ENCODE measurements at regions not wholly inside any gene's neighbourhood (a gene's known extent, or its start where the extent isn't known, plus 50 kb on each side); places are given as distances from the start of the nearest gene placed in this dataset.
A peak's percentile ranks its signal among the peaks of the same experiment; 100 is the strongest.

DNA sequence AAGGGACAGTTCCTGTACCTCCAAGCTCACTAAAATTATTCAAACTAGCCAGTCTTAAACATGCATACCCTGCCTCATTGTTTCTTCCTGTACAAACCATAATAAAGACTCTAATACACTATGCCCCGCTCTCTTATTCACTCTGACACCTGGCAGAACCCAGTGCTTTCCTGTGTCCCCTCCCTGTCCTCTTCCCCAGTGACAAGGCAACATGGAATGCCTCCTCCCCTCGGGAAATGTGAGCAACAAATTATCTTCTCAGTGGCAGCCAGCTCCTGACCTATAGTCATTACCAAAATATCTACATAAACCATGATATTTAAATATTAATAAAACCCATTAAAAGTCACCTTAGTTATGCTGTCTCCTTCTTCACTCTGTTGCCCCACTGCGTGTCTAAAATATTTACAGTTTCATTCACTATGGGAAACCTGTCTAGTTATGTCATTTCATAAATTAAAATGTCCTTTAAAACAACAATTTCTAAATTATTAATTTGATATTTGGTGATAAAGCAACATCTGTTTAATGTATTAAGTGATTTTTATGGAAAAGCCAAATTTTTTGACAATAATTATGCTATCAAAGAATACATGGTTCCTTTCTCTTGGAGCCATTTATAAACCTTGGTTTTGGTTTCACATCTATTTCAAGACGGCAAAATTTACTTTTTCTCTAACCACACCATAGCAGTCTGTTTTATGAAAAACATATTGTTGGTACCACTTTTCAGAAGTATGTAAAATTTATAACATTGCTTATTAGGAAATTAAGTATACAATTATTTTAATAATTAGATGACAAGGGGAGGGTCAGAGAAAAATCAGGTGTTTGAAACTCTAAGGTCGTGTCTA lies 1355.2 kb downstream of the XPNPEP1 start:
- Histone ChIP-seq H3K4me3 (no peak overlapping the region), H3K9me2 (ENCODE audit: insufficient read depth) (no peaks in the 10 kb centered on the region), H3K4me1 (ENCODE audit: insufficient read depth) (no peaks in the 10 kb centered on the region), H3K27me3 (ENCODE audit: insufficient read depth) (no peaks in the 10 kb centered on the region), H3K27ac (ENCODE audit: low read depth) (no peak overlapping the region), H2AFZ (0 out of 2 replicates have a peak overlapping the region, but pooled peaks have one; percentile 40), H4K20me1 (replicated peaks; ENCODE audit: insufficient read depth) (no peaks in the 10 kb centered on the region), H3F3A (replicated peaks; ENCODE audit: low read depth) (no peaks in the 10 kb centered on the region), H3K4me2 (no peak overlapping the region), H3K36me3 (ENCODE audit: insufficient read depth) (no peaks in the 10 kb centered on the region), H3K79me2 (replicated peaks; ENCODE audit: insufficient read depth) (no peaks in the 10 kb centered on the region)
- no peak for ATAC-seq
- Mint-ChIP-seq H3K36me3 (ENCODE audit: low read depth) (no peaks in the 10 kb centered on the region), H3K9me3 (no peaks in the 10 kb centered on the region), H3K4me1 (no peaks in the 10 kb centered on the region), H3K27ac (no peak overlapping the region), H3K27me3 (ENCODE audit: insufficient read depth, low read depth, poor library complexity) (peaks cover 2% of the 10 kb centered on the region), H3K4me3 (no peak overlapping the region)
- DNase-seq (ENCODE audit: low spot score): no peak
- TF ChIP-seq, protein P1, sequence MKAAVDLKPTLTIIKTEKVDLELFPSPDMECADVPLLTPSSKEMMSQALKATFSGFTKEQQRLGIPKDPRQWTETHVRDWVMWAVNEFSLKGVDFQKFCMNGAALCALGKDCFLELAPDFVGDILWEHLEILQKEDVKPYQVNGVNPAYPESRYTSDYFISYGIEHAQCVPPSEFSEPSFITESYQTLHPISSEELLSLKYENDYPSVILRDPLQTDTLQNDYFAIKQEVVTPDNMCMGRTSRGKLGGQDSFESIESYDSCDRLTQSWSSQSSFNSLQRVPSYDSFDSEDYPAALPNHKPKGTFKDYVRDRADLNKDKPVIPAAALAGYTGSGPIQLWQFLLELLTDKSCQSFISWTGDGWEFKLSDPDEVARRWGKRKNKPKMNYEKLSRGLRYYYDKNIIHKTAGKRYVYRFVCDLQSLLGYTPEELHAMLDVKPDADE (IDR thresholded peaks at IDR 0.05): no peak
- no peak for TF ChIP-seq STAT1 (IDR thresholded peaks at IDR 0.05; ENCODE audit: unreplicated experiment)
- no peak for TF ChIP-seq EZH2phosphoT487 (IDR thresholded peaks at IDR 0.05; ENCODE audit: unreplicated experiment)
- TF ChIP-seq ZNF331 (CRISPR knock-in tag; IDR thresholded peaks at IDR 0.05; ENCODE audit: low read depth): no peak
- TF ChIP-seq, protein P2, sequence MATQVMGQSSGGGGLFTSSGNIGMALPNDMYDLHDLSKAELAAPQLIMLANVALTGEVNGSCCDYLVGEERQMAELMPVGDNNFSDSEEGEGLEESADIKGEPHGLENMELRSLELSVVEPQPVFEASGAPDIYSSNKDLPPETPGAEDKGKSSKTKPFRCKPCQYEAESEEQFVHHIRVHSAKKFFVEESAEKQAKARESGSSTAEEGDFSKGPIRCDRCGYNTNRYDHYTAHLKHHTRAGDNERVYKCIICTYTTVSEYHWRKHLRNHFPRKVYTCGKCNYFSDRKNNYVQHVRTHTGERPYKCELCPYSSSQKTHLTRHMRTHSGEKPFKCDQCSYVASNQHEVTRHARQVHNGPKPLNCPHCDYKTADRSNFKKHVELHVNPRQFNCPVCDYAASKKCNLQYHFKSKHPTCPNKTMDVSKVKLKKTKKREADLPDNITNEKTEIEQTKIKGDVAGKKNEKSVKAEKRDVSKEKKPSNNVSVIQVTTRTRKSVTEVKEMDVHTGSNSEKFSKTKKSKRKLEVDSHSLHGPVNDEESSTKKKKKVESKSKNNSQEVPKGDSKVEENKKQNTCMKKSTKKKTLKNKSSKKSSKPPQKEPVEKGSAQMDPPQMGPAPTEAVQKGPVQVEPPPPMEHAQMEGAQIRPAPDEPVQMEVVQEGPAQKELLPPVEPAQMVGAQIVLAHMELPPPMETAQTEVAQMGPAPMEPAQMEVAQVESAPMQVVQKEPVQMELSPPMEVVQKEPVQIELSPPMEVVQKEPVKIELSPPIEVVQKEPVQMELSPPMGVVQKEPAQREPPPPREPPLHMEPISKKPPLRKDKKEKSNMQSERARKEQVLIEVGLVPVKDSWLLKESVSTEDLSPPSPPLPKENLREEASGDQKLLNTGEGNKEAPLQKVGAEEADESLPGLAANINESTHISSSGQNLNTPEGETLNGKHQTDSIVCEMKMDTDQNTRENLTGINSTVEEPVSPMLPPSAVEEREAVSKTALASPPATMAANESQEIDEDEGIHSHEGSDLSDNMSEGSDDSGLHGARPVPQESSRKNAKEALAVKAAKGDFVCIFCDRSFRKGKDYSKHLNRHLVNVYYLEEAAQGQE (IDR thresholded peaks at IDR 0.05; ENCODE audit: unreplicated experiment): no peak

DNA sequence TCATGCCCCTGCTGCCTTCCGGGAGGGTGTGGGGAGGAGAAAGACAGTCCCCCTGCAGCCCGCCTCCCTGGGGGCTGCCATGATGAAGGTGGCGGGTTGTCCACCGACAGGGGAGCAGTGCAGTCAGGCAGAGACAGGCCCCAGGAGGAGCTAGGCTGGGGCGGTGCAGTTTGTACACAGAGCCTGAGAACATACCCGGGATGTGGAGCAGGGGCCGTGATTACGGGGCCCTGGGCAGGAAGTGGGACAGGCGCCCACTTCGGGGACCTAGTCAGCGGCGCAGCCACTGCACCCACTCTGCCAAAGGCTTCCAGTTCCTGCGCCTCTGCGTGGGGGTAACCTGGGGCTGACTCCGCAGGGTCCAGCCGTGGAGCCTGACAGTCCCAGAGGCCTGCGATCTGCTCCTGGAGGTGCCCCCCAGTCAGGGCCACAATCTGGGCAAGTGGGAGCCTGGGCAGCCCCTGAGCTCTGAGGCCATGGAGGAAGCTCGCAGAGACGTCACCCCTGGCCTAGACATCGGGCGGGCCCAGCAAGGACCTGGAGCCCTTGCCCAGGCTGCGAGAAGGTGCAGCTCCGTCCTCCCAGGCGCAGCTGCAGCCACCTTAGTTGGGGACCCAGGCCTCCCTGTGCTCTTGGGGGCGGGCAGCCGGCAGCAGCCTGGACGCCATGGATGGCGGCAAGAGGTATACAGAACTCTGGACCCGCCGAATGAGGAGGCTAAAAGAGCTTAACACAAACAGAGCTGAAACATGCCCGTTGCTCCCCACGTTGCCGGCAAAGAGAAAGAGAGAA lies 1356.8 kb downstream of the XPNPEP1 start:
- peak overlapping the region; percentile 40; the same call in 1 of the 2 replicates for H2AFZ ChIP-seq
- H3F3A ChIP-seq (replicated peaks; ENCODE audit: low read depth): no peaks in the 10 kb centered on the region
- ATAC-seq (peak; percentile 32; the same call in 1 of the 3 replicates), DNase-seq (ENCODE audit: low spot score) (no peak)
- H3K4me3 ChIP-seq: no peak overlapping the region
- H3K27me3 ChIP-seq (ENCODE audit: insufficient read depth): no peaks in the 10 kb centered on the region
- H3K27me3 Mint-ChIP-seq (ENCODE audit: insufficient read depth, low read depth, poor library complexity): peaks cover 2% of the 10 kb centered on the region
- no peaks in the 10 kb centered on the region for H3K79me2 ChIP-seq (replicated peaks; ENCODE audit: insufficient read depth)
- H3K27ac ChIP-seq (ENCODE audit: low read depth): no peak overlapping the region
- H4K20me1 ChIP-seq (replicated peaks; ENCODE audit: insufficient read depth): no peaks in the 10 kb centered on the region
- no peaks in the 10 kb centered on the region for H3K36me3 Mint-ChIP-seq (ENCODE audit: low read depth)
- H3K4me2 ChIP-seq: no peak overlapping the region
- TF ChIP-seq, protein P3, sequence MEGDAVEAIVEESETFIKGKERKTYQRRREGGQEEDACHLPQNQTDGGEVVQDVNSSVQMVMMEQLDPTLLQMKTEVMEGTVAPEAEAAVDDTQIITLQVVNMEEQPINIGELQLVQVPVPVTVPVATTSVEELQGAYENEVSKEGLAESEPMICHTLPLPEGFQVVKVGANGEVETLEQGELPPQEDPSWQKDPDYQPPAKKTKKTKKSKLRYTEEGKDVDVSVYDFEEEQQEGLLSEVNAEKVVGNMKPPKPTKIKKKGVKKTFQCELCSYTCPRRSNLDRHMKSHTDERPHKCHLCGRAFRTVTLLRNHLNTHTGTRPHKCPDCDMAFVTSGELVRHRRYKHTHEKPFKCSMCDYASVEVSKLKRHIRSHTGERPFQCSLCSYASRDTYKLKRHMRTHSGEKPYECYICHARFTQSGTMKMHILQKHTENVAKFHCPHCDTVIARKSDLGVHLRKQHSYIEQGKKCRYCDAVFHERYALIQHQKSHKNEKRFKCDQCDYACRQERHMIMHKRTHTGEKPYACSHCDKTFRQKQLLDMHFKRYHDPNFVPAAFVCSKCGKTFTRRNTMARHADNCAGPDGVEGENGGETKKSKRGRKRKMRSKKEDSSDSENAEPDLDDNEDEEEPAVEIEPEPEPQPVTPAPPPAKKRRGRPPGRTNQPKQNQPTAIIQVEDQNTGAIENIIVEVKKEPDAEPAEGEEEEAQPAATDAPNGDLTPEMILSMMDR (conservative IDR thresholded peaks at IDR 0.05; ENCODE audit: low read depth in 2 of 2): no peak
- TF ChIP-seq POLR2AphosphoS5 (IDR thresholded peaks at IDR 0.05; ENCODE audit: low read depth) (no peak), JUNB (IDR thresholded peaks at IDR 0.05; ENCODE audit: unreplicated experiment) (no peak)
- H3K27ac Mint-ChIP-seq: no peak overlapping the region
- no peak overlapping the region for H3K4me3 Mint-ChIP-seq
- no peaks in the 10 kb centered on the region for H3K9me2 ChIP-seq (ENCODE audit: insufficient read depth)
- no peaks in the 10 kb centered on the region for H3K4me1 ChIP-seq (ENCODE audit: insufficient read depth)
- no peaks in the 10 kb centered on the region for H3K9me3 Mint-ChIP-seq
- H3K4me1 Mint-ChIP-seq: no peaks in the 10 kb centered on the region
- no peaks in the 10 kb centered on the region for H3K36me3 ChIP-seq (ENCODE audit: insufficient read depth)

Measured in GM23338 (cell line).